GM12878 (cell line): ENCODE measurements at regions not wholly inside any gene's neighbourhood (a gene's known extent, or its start where the extent isn't known, plus 50 kb on each side); places are given as distances from the start of the nearest gene placed in this dataset.

Experiments used
- ATAC-seq: fragments of 200-7000 bp; cut with Tn5 transposase; 3 replicates; pipeline ENCODE4 v1.9.1; 2020; ENCODE audit warnings: mild to moderate bottlenecking, moderate library complexity
- BruUV-seq: library from RNA; stranded (reverse); fragments of 400-500 nt; replicated peaks from 2 replicates; lab custom pipeline; 2021; lab: Mats Ljungman, UMichigan
- CTCF ChIA-PET: fragments of 300-600 bp; sonication (Branson Sonifier 250); formaldehyde crosslinking; extraction: SDS; loops from one replicate; lab custom pipeline; 2021; ENCODE audit warnings: inconsistent platforms; lab: Yijun Ruan, JAX
- POLR2A ChIA-PET: fragments of 350-600 bp; formaldehyde crosslinking; extraction: SDS; loops from one replicate; lab custom pipeline; 2021; ENCODE audit warnings: inconsistent platforms; lab: Charles Lee
- RAD21 ChIA-PET: fragments of 300-600 bp; sonication (Branson Sonifier 250); formaldehyde crosslinking; loops from one replicate; lab custom pipeline; 2023; ENCODE audit warnings: antibody characterized with exemption; ENCODE audit not compliant: unreplicated experiment; lab: Charles Lee
- SMC1A ChIA-PET: fragments of 300-600 bp; sonication (Branson Sonifier 250); formaldehyde crosslinking; loops from one replicate; lab custom pipeline; 2023; ENCODE audit not compliant: unreplicated experiment, uncharacterized antibody; lab: Charles Lee
- DNase-seq: peaks from one replicate; pipeline ENCODE4 v3.0.0-alpha.2; 2011; ENCODE audit warnings: low read depth, low spot score
- FAIRE-seq: peaks from 3 replicates; lab custom pipeline; 2011; peaks lifted over from hg19 to GRCh38; lab: Jason Lieb, UNC
- H2AFZ ChIP-seq: 2 replicates; pipeline ENCODE4 v1.6.0; 2011; ENCODE audit warnings: low read depth, low read length, control low read depth; ENCODE audit not compliant: control insufficient read depth
- H3K27ac ChIP-seq: 2 replicates; pipeline ENCODE4 v1.5.1; 2011; ENCODE audit warnings: control low read depth; ENCODE audit not compliant: control insufficient read depth, insufficient read depth
- H3K27me3 ChIP-seq, 2 experiments: replicated peaks in 1 of 2; 2 replicates each; pipeline versions ENCODE4 v1.6.0 to v1.6.1; 2011; ENCODE audit warnings: low read length in 1 of 2; ENCODE audit not compliant: control insufficient read depth in 2 of 2, insufficient read depth in 2 of 2
- H3K36me3 ChIP-seq, 2 experiments: 2 replicates each; pipeline ENCODE4 v1.5.1; 2011; ENCODE audit warnings: low read length in 1 of 2; ENCODE audit not compliant: control insufficient read depth in 2 of 2, insufficient read depth in 2 of 2
- H3K4me1 ChIP-seq: 2 replicates; pipeline ENCODE4 v1.6.1; 2011; ENCODE audit warnings: mild to moderate bottlenecking, low read length, moderate library complexity, mixed read lengths; ENCODE audit not compliant: control insufficient read depth, insufficient read depth
- H3K4me2 ChIP-seq: 2 replicates; pipeline ENCODE4 v1.6.0; 2011; ENCODE audit warnings: control low read depth; ENCODE audit not compliant: control insufficient read depth, insufficient read depth
- H3K4me3 ChIP-seq: fragments of 200-600 bp; sonication (generic); 2 replicates; pipeline ENCODE4 v1.5.1; 2016
- H3K79me2 ChIP-seq: 2 replicates; pipeline ENCODE4 v1.6.0; 2011; ENCODE audit warnings: low read length; ENCODE audit not compliant: control insufficient read depth, insufficient read depth
- H3K9ac ChIP-seq: 2 replicates; pipeline ENCODE4 v1.8.0; 2011; ENCODE audit warnings: low read length, control low read depth, mixed read lengths; ENCODE audit not compliant: control insufficient read depth, insufficient read depth
- H3K9me3 ChIP-seq: replicated peaks from 3 replicates; pipeline ENCODE4 v1.5.1; 2011; ENCODE audit warnings: mild to moderate bottlenecking, low read length; ENCODE audit not compliant: control insufficient read depth, insufficient read depth
- H4K20me1 ChIP-seq: 2 replicates; pipeline ENCODE4 v1.6.0; 2011; ENCODE audit not compliant: control insufficient read depth, insufficient read depth
- ATF7 ChIP-seq: fragments of 450-650 bp; IDR thresholded peaks from 2 replicates; pipeline ENCODE4 v1.6.1; 2016; ENCODE audit warnings: low read depth, mild to moderate bottlenecking
- CHD4 ChIP-seq: fragments of 200-600 bp; sonication (generic); IDR thresholded peaks from 2 replicates; pipeline ENCODE4 v1.6.1; 2016; ENCODE audit warnings: mild to moderate bottlenecking
- KAT2A ChIP-seq: conservative IDR thresholded peaks from 2 replicates; pipeline ENCODE4 v1.6.1; 2011; ENCODE audit warnings: low read depth, low read length; ENCODE audit not compliant: control insufficient read depth
- MEF2B ChIP-seq: fragments of 450-650 bp; IDR thresholded peaks from 2 replicates; pipeline ENCODE4 v1.6.1; 2018; ENCODE audit warnings: mild to moderate bottlenecking, moderate library complexity; ENCODE audit not compliant: partially characterized antibody, poor library complexity, severe bottlenecking
- MTA3 ChIP-seq: IDR thresholded peaks from 2 replicates; pipeline ENCODE4 v1.6.1; 2012; ENCODE audit warnings: low read length, inconsistent platforms, borderline replicate concordance
- POLR2A ChIP-seq: IDR thresholded peaks from 2 replicates; pipeline ENCODE4 v1.6.1; 2011; ENCODE audit warnings: low read depth, mild to moderate bottlenecking, low read length
- SP1 ChIP-seq: IDR thresholded peaks from one replicate; pipeline ENCODE4 v1.6.1; 2011; ENCODE audit warnings: low read depth, low read length
- WGBS: methylation state at CpG from one replicate; pipeline ENCODE4 v1.1.6; 2016; ENCODE audit warnings: low lambda C conversion rate; ENCODE audit not compliant: insufficient replicate concordance, insufficient coverage; ENCODE audit errors: missing lambda C conversion rate; 5-methylcytosine and 5-hydroxymethylcytosine counted together
- in situ Hi-C: fragments of 300-500 bp; cut with MboI; formaldehyde crosslinking; loops from 9 replicates; pipeline ENCODE4 v1.14.3; 2018; ENCODE audit warnings: mixed read lengths
- intact Hi-C: fragments of 100-400 bp; cut with micrococcal nuclease; formaldehyde crosslinking; loops from one replicate; pipeline ENCODE4 v1.14.2; 2022; ENCODE audit not compliant: unreplicated experiment
- TF ChIP-seq, protein P1 (sequence below): fragments of 450-650 bp; IDR thresholded peaks from 2 replicates; pipeline ENCODE4 v1.6.1; 2017; ENCODE audit warnings: mild to moderate bottlenecking, moderate library complexity
- TF ChIP-seq, protein P2 (sequence below): IDR thresholded peaks from 2 replicates; pipeline ENCODE4 v1.6.1; 2011; ENCODE audit warnings: mild to moderate bottlenecking, low read depth, low read length, moderate library complexity; ENCODE audit not compliant: insufficient replicate concordance

- CTCF ChIA-PET = interaction anchor here (1.1 to 1.5 kb wide), 2 partner anchors 647 to 653 kb away, joined by 3 to 8 read pairs; no protein-coding TSS in a partner anchor
Measured at GRCh38 chr2:16283071-16283850, 342.9 kb downstream of the MYCN start.

DNA sequence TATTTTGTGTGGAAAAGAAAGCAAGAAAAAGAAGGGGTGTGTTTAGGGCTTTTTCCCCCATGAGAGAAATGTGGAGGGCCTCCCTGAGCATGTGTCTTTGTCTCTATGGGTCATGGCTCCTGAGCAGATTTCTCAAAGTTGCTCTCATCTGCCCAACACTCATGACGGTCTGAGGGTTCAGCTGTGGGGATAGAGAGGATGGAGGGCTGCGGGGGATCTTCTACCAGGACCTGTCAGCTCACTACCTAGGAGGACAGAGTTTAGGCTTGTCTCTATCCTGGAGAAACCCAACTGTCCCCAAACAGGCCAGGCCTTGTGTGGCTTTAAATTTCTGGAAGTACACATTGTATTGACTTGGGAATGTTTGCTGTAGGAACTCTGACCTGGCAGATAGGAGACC, 342.2 kb downstream of the MYCN start:
- Histone ChIP-seq H4K20me1 (no peaks in the 10 kb centered on the region), H3K79me2 (no peaks in the 10 kb centered on the region), H3K4me1 (no peaks in the 10 kb centered on the region), H2AFZ (no peak overlapping the region), H3K4me2 (no peak overlapping the region), H3K4me3 (no peak overlapping the region), H3K9ac (no peak overlapping the region), H3K36me3 (no peaks in the 10 kb centered on the region), H3K27me3 (no peaks in the 10 kb centered on the region; a peak in 2 of 4 replicates), H3K9me3 (no peaks in the 10 kb centered on the region), H3K27ac (no peak overlapping the region)
- BruUV-seq = no TSS peak
- in situ Hi-C loops (loop anchor here (10.0 kb wide), 1 partner anchor 648 kb away; no protein-coding TSS in a partner anchor), intact Hi-C loops (loop anchor here (1.0 kb wide), 2 partner anchors 343 to 645 kb away; no protein-coding TSS in a partner anchor)
- DNase-seq (no peak), ATAC-seq (no peak), FAIRE-seq (no peak)
- CTCF ChIA-PET = interaction anchor here (0.7 to 1.7 kb wide), 7 partner anchors 10 to 653 kb away, joined by 3 to 8 read pairs (median 3); partner anchors contain the start of gene MYCN
- POLR2A ChIA-PET = no interaction called here
- WGBS = 7% methylated on average over 2 of the region's 2 CpGs
- RAD21 ChIA-PET = interaction anchor here (0.6 to 1.6 kb wide), 5 partner anchors 63 to 646 kb away, joined by 3 to 6 read pairs (median 3); no protein-coding TSS in a partner anchor
- SMC1A ChIA-PET = interaction anchor here (0.7 to 1.5 kb wide), 4 partner anchors 423 to 1554 kb away, joined by 3 to 6 read pairs (median 4); no protein-coding TSS in a partner anchor
- TF ChIP-seq, protein P1, sequence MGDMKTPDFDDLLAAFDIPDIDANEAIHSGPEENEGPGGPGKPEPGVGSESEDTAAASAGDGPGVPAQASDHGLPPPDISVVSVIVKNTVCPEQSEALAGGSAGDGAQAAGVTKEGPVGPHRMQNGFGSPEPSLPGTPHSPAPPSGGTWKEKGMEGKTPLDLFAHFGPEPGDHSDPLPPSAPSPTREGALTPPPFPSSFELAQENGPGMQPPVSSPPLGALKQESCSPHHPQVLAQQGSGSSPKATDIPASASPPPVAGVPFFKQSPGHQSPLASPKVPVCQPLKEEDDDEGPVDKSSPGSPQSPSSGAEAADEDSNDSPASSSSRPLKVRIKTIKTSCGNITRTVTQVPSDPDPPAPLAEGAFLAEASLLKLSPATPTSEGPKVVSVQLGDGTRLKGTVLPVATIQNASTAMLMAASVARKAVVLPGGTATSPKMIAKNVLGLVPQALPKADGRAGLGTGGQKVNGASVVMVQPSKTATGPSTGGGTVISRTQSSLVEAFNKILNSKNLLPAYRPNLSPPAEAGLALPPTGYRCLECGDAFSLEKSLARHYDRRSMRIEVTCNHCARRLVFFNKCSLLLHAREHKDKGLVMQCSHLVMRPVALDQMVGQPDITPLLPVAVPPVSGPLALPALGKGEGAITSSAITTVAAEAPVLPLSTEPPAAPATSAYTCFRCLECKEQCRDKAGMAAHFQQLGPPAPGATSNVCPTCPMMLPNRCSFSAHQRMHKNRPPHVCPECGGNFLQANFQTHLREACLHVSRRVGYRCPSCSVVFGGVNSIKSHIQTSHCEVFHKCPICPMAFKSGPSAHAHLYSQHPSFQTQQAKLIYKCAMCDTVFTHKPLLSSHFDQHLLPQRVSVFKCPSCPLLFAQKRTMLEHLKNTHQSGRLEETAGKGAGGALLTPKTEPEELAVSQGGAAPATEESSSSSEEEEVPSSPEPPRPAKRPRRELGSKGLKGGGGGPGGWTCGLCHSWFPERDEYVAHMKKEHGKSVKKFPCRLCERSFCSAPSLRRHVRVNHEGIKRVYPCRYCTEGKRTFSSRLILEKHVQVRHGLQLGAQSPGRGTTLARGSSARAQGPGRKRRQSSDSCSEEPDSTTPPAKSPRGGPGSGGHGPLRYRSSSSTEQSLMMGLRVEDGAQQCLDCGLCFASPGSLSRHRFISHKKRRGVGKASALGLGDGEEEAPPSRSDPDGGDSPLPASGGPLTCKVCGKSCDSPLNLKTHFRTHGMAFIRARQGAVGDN = no peak
- TF ChIP-seq ATF7 (no peak), SP1 (no peak), CHD4 (no peak), MEF2B (no peak), KAT2A (no peak), MTA3 (no peak)
- TF ChIP-seq, protein P2, sequence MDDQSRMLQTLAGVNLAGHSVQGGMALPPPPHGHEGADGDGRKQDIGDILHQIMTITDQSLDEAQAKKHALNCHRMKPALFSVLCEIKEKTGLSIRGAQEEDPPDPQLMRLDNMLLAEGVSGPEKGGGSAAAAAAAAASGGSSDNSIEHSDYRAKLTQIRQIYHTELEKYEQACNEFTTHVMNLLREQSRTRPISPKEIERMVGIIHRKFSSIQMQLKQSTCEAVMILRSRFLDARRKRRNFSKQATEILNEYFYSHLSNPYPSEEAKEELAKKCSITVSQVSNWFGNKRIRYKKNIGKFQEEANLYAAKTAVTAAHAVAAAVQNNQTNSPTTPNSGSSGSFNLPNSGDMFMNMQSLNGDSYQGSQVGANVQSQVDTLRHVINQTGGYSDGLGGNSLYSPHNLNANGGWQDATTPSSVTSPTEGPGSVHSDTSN = no peak

More at GRCh38 chr2:16283071-16283850, 342.9 kb downstream of the MYCN start:
- H4K20me1 ChIP-seq = no peaks in the 10 kb centered on the region
- no peak overlapping the region for H3K4me2 ChIP-seq
- H3K27me3 ChIP-seq = no peaks in the 10 kb centered on the region; a peak in 2 of 4 replicates
- H3K36me3 ChIP-seq = no peaks in the 10 kb centered on the region
- RAD21 ChIA-PET = interaction anchor here (1.6 kb wide), 1 partner anchor 344 kb away, joined by 5 read pairs; no protein-coding TSS in a partner anchor
- no peak overlapping the region for H3K4me3 ChIP-seq
- ATAC-seq (no peak), DNase-seq (no peak), FAIRE-seq (no peak)
- H3K9me3 ChIP-seq = no peaks in the 10 kb centered on the region
- TF ChIP-seq POLR2A (no peak), KAT2A (no peak)
- H3K79me2 ChIP-seq = no peaks in the 10 kb centered on the region
- BruUV-seq = no TSS peak
- no peaks in the 10 kb centered on the region for H3K4me1 ChIP-seq
- H3K9ac ChIP-seq = no peak overlapping the region
- no peak overlapping the region for H2AFZ ChIP-seq
- POLR2A ChIA-PET = no interaction called here
- WGBS = 33% methylated on average over 10 of the region's 10 CpGs
- intact Hi-C loops = no loop called here
- no peak overlapping the region for H3K27ac ChIP-seq
- in situ Hi-C loops = loop anchor here (10.0 kb wide), 1 partner anchor 648 kb away; no protein-coding TSS in a partner anchor
- SMC1A ChIA-PET = no interaction called here
